ENCODE measurements at regions not wholly inside any gene's neighbourhood (a gene's known extent, or its start where the extent isn't known, plus 50 kb on each side); places are given as distances from the start of the nearest gene placed in this dataset.
"Not testable (repeated sequence)": the region's sequence is repeated elsewhere in the genome, so short reads cannot be mapped to it uniquely, and the experiment has no call there.

DNA sequence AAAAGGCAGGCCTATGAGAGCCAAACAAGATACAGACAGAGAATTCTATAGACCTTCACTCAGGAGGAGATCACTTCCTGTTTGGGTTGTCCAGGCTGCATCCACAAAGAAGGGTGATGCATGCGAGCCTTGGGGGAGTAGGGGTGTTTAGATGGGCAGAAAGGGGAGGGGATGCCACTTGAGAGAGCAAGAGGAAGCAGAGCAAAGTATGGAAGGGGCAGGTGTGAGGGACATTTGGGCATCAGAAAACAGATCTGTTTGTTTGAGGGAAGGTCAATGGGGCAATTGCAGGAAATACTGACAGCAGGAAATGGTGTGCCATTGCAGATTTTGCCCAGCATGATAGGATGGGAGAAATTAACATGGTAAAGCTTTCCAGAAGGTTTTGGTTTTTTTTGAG is 146.4 kb upstream of the FOXN3 start:
- DNase-seq: no peak

DNA sequence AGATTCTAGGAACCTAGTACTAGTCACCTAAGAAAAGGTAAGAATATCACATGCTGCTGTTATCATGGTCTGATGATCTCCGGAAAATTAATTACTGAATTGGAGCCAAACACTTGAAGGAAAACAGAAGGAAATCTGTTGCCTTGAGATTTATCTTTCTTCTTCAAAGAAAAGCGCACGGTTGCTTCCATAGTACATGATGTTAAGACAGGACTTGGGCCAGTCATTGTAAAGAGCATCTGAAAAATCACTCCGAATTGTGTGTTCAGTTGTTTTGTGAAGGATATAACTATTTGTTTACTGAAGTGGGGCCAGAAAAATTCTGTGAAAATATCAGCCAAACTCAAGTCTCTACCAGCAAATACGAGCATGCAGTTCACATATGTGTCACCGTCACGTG is 134.9 kb upstream of the FOXN3 start:
- no peak for DNase-seq

DNA sequence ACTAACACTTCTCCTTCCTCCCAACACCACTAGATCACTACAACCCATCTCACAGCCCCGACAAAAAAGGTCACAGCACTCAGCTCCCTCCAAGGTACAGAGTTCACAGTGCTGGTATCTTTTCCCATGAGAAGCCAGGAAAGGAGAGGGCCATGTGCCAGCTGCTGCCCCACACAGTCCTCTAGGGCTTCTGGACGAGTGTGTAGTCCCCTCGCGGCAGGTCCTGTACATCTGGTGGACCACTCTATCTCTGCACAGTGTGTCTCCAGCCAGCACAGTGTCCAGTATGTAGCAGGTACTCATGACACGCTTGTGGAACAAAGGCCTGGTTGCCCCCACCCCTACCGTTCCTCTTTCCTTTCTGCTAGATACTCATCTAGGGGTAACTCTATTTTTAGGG is 134.4 kb upstream of the FOXN3 start:
- DNase-seq: no peak

DNA sequence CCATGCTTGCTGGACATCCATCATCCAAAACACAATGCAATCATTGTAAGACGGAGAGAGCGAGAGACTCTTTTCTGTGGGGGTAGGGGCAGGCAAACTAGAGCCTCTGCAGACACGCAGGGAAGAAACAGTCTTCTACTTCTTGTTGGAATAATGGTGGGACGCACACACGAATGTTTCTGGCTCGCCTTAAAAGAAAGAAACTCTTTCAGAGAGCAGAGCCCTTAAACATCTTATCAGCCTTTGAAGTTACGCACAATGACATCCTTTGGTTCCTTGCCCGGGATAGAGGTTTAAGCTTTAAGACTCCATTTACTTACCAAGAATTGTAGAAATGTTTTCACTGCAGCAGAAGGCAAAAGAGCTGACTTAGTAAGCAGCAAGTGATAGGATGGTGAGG is 133.8 kb upstream of the FOXN3 start:
- no peak for DNase-seq

DNA sequence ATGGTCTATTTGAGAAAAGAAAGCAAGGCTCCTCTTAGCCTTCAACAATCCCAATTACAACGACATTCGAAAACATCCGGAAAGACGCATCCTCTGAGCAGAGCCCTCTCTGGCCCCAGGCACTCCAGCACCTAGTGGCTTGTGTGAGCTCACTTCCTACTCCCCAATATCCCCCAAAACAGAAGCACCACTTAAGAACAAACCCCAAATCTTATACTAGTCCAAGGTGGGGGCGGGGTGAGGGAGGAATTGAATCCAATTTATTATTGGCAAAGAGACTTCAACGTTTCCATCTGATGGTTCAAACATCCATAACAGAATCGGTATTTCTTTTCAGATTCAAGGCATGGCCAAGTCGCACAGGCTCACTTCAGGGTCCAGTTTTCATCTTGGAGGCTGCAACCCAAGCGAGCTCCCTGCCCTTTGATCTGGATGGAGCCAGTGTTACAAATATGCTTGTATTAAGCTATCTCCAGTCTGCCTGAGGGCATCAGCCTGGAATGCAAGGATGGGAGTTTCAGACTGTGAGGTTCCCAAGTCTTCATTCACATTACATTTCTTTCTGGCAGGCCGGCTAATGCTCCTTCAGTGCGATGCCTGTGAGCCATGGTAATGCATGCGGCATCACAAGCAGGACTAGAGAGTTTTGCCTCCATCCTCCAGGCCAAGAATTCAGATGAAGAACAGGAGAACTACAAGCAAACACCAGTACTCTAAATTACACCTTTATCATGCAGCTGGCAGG is 132.5 kb upstream of the FOXN3 start:
- DNase-seq: no peak

DNA sequence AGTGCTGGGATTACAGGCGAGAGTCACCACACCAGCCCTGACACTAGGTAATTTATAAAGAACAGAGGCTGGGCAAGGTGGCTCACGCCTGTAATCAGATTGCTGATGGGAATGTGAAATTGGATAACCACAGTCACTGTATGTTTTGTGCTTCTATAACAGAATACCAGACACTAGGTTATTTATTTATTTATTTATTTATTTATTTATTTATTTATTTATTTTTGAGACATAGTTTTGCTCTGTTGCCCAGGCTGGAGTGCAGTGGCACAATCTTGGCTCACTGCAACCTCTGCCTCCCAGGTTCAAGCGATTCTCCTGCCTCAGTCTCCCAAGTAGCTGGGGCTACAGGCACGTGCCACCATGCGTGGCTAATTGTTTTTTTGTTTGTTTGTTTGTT is 130.0 kb upstream of the FOXN3 start:
- DNase-seq: not testable (repeated sequence)

DNA sequence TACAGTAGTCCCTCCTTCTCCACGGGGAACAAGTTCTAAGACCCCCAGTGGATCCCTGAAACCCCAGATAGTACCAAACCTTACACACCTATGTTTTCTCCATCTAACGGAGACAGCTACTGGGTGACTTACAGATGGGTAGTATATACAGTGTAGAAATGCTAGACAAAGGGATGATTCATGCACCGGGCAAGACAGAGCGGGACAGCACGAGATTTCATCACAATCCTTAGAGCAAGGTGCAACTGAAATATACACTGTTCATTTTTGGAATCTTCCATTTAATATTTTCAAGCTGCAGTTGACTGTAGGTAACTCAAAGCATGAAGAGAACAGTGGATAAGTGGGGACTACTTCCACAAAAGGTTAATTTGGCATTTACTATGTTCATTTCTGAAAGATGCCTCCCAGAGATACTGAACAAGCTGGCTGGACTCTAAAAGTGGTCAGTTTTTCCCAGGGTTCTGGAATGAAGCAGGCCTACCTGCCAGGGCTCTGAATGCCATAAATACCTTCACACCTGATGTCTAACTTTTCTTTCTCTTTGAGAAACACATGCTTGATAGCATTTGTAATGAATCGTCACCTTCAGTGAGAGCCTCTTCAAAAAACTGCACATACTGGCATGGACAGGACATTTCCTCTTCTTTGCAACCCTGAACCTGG is 127.7 kb upstream of the FOXN3 start:
- no peak for DNase-seq

DNA sequence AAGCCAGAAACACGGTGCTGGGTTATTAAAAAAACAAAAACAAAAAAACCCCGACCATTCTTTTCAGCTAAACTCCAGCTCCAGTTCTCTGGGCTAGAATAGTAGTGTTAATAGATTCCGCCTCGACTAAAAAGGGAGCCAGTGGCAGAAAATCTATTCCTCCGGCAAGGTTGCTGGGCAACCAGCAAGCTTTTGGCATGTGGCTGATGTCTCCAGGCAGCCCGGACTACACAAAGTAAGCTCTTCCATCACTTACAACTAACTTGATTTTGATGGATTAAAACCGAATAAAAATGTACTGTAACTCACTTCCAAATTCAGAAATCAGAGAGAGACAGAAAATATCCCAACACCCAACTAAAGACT is 126.4 kb upstream of the FOXN3 start:
- peak; percentile 71 for DNase-seq

DNA sequence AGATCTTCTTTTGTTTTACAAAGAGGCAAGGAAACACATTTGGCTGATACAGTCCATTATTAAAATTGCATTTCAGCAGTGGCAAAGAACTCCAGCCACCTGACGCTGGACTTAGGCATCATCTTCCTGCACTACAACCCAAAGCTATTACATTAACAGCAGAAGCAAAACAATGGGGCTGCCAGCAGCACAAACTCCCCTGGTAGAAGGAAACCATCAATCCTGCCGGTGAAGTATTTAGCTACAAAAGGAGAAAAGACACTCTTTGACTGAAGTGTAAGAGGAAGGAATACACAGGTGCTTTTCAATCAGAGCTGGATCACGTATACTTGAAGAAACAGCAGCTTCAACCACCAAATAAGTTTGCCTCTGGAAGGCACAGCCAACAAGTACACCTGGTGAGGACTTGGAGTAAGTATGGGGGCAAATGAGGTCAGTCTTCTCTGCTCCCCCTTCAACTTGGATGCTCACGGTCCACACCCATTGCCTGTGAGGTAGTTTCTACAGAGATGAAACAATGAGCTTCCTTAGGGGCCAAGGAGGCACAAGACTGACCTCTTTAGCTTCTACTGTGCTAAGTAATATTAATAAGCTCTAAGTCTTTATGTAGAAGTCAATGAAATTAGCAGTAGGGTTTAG is 125.9 kb upstream of the FOXN3 start:
- DNase-seq: no peak

DNA sequence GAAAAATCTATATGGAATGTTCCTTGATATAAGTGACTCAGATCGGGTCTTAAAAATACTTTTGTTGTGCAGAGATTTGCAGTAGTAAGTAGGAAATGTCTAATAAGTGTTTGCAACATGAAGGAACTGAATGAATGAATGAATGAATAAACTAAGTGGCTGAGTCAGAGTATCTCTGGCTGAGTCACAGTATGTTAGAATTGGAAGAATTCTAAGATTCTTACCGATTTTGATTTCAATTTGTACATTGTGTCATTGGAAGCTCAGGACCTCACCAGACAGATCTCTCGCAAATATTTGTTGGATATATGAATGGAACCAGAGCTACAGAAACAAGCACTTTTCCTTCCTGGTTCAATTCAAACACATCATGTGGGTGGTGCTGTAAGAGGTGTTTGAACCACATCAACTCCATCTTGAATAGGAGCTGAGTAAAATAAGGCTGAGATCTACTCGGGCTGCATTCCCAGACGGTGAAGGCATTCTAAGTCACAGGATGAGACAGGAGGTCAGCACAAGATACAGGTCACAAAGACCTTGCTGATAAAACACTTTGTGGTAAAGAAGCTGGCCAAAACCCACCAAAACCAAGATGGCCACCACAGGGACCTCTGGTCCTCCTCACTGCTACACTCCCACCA is 123.9 kb upstream of the FOXN3 start:
- DNase-seq: no peak

DNA sequence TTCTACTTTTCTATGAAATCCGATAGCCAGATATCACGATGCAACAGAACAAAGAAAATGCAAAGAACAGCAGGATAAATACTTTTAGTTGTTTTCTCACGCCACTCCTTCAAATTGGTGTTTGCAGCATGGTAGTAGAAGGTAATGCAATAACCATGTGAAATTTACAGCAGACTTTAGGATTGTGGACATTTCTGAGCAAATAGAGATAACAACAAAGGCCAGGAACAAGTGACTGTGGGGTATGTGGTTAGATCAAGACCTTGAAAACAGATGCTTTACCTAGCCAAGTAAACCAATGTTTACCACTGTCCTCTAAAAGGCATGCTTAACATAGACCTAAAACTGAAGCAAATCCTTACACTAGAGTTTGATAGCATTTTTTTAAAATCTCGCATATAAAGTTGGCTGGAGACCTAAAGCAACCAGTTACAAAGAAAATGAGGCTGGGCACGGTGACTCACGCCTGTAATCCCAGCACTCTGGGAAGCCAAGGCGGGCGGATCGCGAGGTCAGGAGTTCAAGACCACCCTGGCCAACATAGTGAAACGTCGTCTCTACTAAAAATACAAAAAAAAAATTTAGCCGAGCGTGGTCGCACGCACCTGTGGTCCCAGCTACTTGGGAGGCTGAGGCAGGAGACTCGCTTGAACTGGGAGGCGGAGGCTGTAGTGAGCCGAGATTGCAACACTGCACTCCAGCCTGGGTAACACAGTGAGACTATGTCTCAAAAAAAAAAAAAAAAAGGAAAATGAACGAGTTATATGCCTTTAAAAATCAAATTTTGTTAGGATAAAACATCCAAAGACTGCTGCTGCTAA is 123.2 kb upstream of the FOXN3 start:
- no peak for DNase-seq

DNA sequence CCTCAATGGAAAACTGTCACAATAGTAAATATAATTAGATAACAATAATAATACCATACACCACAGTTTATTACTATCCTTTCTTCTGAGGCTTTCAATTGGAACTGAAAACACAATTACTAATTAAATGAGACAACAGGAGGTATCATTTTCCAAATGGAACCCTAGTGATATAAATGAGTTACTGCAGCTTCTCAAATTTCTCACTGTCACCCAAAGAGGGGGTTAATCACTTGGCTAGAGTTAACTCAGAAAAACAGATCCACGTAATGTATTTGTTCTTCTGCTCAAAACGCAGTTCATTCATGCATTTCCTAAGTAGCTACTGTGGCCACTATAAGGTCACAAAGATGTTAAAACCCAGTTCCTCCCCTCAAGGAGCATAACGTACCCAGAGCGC is 120.9 kb upstream of the FOXN3 start:
- no peak for DNase-seq

DNA sequence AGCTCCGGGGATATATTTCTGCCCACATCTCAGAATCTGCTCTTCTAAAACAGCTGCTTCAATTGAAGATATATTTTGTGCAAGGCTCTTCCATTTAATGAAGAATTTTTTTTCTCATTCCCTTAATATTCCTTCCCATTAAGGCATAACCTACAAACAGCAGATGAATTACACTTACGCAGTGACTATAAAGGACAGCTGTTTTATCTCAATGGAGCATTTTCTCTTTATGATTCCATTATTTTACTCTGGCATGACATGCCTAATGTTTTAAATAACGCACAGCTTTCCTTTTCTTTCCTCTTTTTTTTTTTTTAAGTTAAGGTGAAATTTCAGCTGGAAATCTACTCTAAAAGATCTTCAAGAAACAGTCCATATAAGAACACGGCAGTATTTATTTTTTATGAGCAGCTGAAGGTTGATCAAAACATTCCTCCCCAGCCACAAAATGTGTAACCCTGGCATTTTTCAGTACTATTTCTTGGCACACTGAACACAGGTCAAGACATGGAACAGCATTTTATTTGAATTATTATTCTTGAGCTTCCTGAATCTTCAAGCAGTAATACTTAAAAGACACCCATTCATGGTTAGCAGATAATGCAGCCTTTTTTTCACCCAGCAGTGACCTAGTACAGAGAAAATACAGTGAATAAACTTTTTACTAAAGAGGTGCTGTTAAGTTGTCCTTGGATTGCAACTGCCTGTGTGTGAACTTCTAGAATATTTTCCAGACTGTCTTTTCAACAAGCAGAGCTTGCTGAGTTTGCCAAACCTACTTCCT is 118.1 kb upstream of the FOXN3 start:
- no peak for DNase-seq

DNA sequence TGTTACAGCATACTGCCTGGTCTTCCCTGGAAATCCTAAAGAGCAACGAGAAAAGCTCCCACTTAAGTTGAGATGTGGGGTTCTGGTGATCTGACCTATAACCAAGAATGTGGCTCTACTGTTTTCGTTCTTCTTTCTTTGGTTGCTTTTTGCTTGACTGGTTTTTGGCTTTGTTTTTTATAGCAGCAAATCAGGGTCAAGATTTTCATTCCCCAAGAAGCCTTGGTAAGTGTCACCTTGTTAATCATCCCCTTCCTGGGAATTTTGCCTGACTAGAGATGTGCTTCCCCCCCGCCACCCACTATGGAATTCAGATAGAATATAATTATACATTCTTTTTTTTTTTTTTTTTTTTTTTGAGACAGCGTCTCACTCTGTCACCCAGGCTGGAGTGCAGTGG is 116.7 kb upstream of the FOXN3 start:
- no peak for DNase-seq

DNA sequence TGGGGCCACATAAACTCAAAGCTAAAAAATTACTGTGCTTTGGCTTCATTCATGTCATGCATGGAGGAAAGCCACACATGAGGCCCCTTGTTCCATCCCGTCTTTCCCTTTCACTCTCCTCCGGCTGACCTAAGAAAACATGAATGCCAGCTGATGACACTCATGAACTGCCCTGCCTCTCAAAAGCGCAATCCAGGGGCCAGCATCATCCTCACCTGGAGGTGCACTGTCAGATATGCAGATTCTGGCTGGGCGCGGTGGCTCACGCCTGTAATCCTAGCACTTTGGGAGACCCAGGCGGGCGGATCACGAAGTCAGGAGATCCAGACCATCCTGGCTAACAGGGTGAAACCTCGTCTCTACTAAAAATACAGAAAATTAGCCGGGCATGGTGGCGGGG is 116.1 kb upstream of the FOXN3 start:
- DNase-seq: no peak

DNA sequence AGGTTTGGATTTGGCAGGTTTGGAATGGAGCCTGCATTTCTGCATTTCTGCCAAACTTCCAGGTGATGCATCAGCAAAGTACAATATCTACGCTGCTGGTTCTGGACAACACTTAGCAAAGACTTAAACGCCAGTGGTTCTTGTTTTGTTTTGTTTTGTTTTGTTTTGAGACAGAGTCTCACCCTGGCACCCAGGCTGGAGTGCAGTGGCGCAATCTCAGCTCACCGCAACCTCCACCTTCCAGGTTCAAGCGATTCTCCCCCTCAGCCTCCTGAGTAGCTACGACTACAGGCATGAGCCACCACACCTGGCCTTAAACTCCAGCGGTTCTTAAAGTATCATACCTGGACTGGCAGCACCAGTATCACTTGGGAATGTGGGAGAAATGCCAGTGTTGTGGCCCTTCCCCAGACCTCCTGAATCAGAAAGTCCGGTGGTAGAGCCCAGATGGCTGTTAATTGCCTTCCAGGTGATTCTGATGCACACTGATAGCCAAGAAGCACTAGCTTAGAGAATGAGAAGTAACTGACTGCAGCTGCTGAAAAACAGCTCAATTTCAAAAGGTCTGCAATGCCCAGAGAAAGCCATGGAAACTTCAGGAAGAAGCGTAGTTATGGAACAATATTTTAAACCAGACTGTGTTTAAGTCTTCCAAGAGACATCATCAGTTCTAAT is 114.8 kb upstream of the FOXN3 start:
- no peak for DNase-seq

DNA sequence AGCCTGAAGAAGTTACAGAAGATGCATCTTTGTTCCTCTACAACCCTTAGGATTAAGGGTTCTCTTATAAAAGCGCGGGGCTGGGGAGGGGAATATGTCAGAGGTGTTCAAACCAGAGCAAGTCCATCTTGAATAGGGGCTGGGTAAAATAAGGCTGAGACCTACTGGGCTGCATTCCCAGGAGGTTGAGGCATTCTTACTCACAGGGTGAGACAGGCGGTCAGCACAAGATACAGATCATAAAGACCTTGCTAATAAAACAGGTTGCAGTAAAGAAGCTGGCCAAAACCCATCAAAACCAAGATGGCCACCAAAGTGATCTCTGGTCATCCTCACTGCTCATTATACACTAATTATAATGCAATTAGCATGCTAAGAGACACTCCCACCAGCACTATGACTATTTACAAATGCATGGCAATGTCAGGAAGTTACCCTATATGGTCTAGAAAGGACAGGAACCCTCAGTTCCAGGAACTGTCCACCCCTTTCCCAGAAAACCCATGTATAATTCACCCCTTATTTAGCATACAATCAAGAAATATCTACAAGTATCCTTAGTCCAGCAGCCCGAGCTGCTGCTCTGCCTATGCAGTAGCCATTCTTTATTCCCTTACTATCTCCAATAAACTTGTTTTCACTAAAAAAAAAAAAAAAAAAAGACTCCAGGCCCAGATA is 108.1 kb upstream of the FOXN3 start:
- no peak for DNase-seq

DNA sequence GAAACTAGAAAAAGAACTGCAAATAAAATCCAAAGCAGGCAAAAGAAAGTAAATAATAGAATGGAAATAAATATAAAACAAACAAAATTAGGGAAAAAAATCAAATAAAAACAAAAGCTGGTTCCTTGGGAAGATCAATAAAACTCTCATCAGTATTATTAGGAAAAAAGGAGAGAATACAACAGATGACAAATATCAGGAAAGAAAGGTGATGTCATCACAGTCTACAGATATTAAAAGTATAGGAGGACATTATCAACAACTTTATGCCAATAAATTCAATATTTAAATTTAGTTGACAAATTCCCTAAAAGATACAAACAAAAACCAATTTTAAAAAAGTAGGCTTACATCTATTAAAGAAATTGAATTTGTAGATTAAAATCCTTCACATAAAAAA is 107.4 kb upstream of the FOXN3 start:
- DNase-seq: no peak

DNA sequence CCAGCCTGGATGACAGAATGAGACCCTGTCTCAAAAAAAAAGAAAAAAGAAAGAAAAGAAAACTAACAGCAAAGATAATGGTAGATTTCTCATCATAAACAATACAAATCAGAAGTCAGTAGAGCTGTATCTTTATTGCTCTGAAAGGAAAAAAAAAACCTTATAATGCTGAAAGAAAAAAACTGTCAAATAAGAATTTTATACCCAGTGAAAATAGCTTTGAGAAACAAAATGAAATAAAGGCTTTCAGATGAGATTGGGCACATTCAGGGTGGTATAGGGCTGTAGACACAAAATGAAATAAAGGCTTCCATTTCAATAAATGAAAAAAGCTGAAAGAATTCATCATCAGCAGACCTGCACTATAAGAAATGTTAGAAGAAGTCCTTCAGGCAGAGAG is 105.0 kb upstream of the FOXN3 start:
- no peak for DNase-seq

DNA sequence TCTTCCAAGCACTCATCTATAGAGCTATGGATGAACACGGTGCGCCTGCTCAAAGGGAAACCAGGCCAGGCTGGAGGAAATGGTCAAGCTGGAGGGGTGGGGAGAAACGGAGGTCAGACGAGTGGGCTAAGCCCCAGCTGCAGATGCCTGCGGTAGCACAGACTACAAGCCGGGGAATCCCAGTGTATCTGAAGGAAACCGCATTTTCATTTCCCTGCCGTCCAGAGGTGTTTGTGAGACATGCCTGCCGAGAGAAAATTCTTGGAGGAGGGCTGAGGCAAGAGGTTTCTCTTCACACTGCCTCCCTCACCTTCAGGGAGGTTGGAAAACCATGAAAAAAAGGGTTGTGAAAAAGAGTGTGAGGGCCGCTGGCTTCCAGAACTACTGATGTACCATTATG is 102.0 kb upstream of the FOXN3 start:
- DNase-seq: no peak

DNA sequence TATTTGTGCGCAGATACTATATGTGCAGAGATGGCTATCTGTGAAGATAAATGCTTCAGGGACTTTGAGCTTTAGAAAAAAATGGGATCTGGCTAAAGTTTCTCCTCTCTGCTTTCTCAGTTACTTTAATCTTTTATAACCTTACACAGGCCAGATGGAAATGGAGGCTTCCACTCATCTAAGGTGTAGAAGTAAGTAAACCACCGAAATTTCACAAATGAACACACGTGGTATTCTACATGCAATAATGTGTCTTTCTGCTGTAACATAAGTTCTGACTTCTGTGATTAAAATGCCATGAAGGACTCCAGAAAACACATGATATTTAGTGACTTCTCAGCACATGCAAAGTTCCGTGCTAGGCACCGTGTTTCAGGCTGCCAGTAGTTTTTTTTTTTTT is 99.1 kb upstream of the FOXN3 start:
- no peak for DNase-seq
